ENCODE measurements at regions not wholly inside any gene's neighbourhood (a gene's known extent, or its start where the extent isn't known, plus 50 kb on each side); places are given as distances from the start of the nearest gene placed in this dataset.

GRCh38 chr1:50266509-50266908 lies 156.7 kb downstream of the DMRTA2 start:
- Histone ChIP-seq H3K9me3 (ENCODE audit: control insufficient read depth in 1 of 2, insufficient read depth in 1 of 2, low read length in 2 of 2) (no peaks in the 10 kb centered on the region), H3K36me3 (ENCODE audit: insufficient read depth, low read length) (no peaks in the 10 kb centered on the region), H3K27ac (ENCODE audit: low read depth in 1 of 2, low read length in 2 of 2) (no peak overlapping the region), H3K4me1 (ENCODE audit: insufficient read depth, low read length) (no peaks in the 10 kb centered on the region), H3K27me3 (ENCODE audit: control insufficient read depth in 1 of 2, insufficient read depth in 2 of 2, low read length in 2 of 2) (peaks cover 0 to 2% of the 10 kb centered on the region in 2 experiments), H3K4me3 (ENCODE audit: low read length) (no peak overlapping the region)
- Mint-ChIP-seq H3K27ac (no peak overlapping the region), H3K36me3 (ENCODE audit: low read depth) (no peaks in the 10 kb centered on the region), H3K9me3 (no peaks in the 10 kb centered on the region), H3K4me1 (ENCODE audit: low read depth) (no peaks in the 10 kb centered on the region), H3K27me3 (no peaks in the 10 kb centered on the region), H3K4me3 (no peak overlapping the region)
- TF ChIP-seq CTCF (IDR thresholded peaks at IDR 0.05), result no peak
- ChIA-PET POLR2A (no interaction called here), CTCF (no interaction called here)
- no peak for ATAC-seq (ENCODE audit: poor library complexity)
- DNase-seq, result no peak
- intact Hi-C loops (cut with DNase I, micrococcal nuclease), result no loop called here

- H3K4me1 Mint-ChIP-seq (ENCODE audit: low read depth), result no peaks in the 10 kb centered on the region
- CTCF ChIA-PET, result no interaction called here
- intact Hi-C loops (cut with DNase I, micrococcal nuclease), result no loop called here
- H3K27me3 Mint-ChIP-seq, result no peaks in the 10 kb centered on the region
- no peaks in the 10 kb centered on the region for H3K9me3 Mint-ChIP-seq
- H3K36me3 Mint-ChIP-seq (ENCODE audit: low read depth), result no peaks in the 10 kb centered on the region
- Histone ChIP-seq H3K27ac (ENCODE audit: low read depth in 1 of 2, low read length in 2 of 2) (no peak overlapping the region), H3K27me3 (ENCODE audit: control insufficient read depth in 1 of 2, insufficient read depth in 2 of 2, low read length in 2 of 2) (peaks cover 0 to 2% of the 10 kb centered on the region in 2 experiments), H3K9me3 (ENCODE audit: control insufficient read depth in 1 of 2, insufficient read depth in 1 of 2, low read length in 2 of 2) (no peaks in the 10 kb centered on the region), H3K4me1 (ENCODE audit: insufficient read depth, low read length) (no peaks in the 10 kb centered on the region), H3K4me3 (ENCODE audit: low read length) (no peak overlapping the region), H3K36me3 (ENCODE audit: insufficient read depth, low read length) (no peaks in the 10 kb centered on the region)
- no peak overlapping the region for H3K4me3 Mint-ChIP-seq
- no peak for DNase-seq
- ATAC-seq (ENCODE audit: poor library complexity), result no peak
- no peak overlapping the region for H3K27ac Mint-ChIP-seq
- POLR2A ChIA-PET, result no interaction called here
- no peak for TF ChIP-seq CTCF (IDR thresholded peaks at IDR 0.05)
These were observed 157.1 kb downstream of the ELAVL4 start for GRCh38 chr1:50265790-50266314.

- CTCF ChIA-PET, result no interaction called here
- no peak for TF ChIP-seq CTCF (IDR thresholded peaks at IDR 0.05)
- H3K36me3 ChIP-seq (ENCODE audit: insufficient read depth, low read length), result no peaks in the 10 kb centered on the region
- H3K36me3 Mint-ChIP-seq (ENCODE audit: low read depth), result no peaks in the 10 kb centered on the region
- no peaks in the 10 kb centered on the region for H3K27me3 Mint-ChIP-seq
- no peaks in the 10 kb centered on the region for H3K9me3 Mint-ChIP-seq
- H3K4me1 Mint-ChIP-seq (ENCODE audit: low read depth), result no peaks in the 10 kb centered on the region
- H3K27ac Mint-ChIP-seq, result no peak overlapping the region
- ATAC-seq (ENCODE audit: poor library complexity), result no peak
- POLR2A ChIA-PET, result no interaction called here
- no peak overlapping the region for H3K4me3 Mint-ChIP-seq
- H3K4me1 ChIP-seq (ENCODE audit: insufficient read depth, low read length), result no peaks in the 10 kb centered on the region
- intact Hi-C loops (cut with DNase I, micrococcal nuclease), result no loop called here
- H3K27me3 ChIP-seq (ENCODE audit: control insufficient read depth in 1 of 2, insufficient read depth in 2 of 2, low read length in 2 of 2), result peaks cover 0 to 2% of the 10 kb centered on the region in 2 experiments
- no peak overlapping the region for H3K27ac ChIP-seq (ENCODE audit: low read depth in 1 of 2, low read length in 2 of 2)
- no peak overlapping the region for H3K4me3 ChIP-seq (ENCODE audit: low read length)
- DNase-seq, result no peak
- H3K9me3 ChIP-seq (ENCODE audit: control insufficient read depth in 1 of 2, insufficient read depth in 1 of 2, low read length in 2 of 2), result no peaks in the 10 kb centered on the region
These were observed 155.9 kb downstream of the ELAVL4 start for GRCh38 chr1:50264590-50264989.

Data from CD4-positive, alpha-beta T cell (primary cell).